A549 (cell line): ENCODE measurements at regions not wholly inside any gene's neighbourhood (a gene's known extent, or its start where the extent isn't known, plus 50 kb on each side); places are given as distances from the start of the nearest gene placed in this dataset.

Experiments used
- ATAC-seq, 2 experiments: fragments of 200-7000 bp in 1 of 2; fragments of >200 bp in 1 of 2; cut with Nextera tagmentation in 1 of 2; cut with Tn5 transposase in 1 of 2; 3 replicates each; pipeline versions ENCODE4 v1.8.0 to v1.9.1; 2018 to 2020; ENCODE audit warnings: mild to moderate bottlenecking in 1 of 2, moderate library complexity in 1 of 2
- CTCF ChIA-PET: fragments of 300-600 bp; sonication (Branson Sonifier 250); formaldehyde crosslinking; extraction: SDS; loops from one replicate; lab custom pipeline; 2021; ENCODE audit warnings: antibody characterized with exemption, inconsistent platforms; lab: Yijun Ruan, JAX
- POLR2A ChIA-PET: fragments of 350-600 bp; formaldehyde crosslinking; extraction: SDS; loops from one replicate; lab custom pipeline; 2021; ENCODE audit warnings: antibody characterized with exemption, inconsistent platforms; lab: Yijun Ruan, JAX
- DNase-seq, 2 experiments: peaks; one replicate each; pipeline versions ENCODE4 v3.0.0 to v3.0.0-alpha.2; 2011 to 2016; ENCODE audit warnings: low read depth in 1 of 2, low spot score in 1 of 2
- FAIRE-seq: peaks from 2 replicates; lab custom pipeline; 2011; peaks lifted over from hg19 to GRCh38; lab: Jason Lieb, UNC
- H3K27ac ChIP-seq, 2 experiments: fragments of >200 bp; sonication (Bioruptor Twin); formaldehyde crosslinking; 3 replicates each; pipeline ENCODE4 v1.5.1; 2016 to 2017
- H3K4me1 ChIP-seq: fragments of >200 bp; sonication (Bioruptor Twin); formaldehyde crosslinking; 3 replicates; pipeline ENCODE4 v1.6.1; 2016
- H3K4me2 ChIP-seq: fragments of >200 bp; sonication (Bioruptor Twin); formaldehyde crosslinking; 3 replicates; pipeline ENCODE4 v1.6.1; 2016
- H3K4me3 ChIP-seq: fragments of >200 bp; sonication (Bioruptor Twin); formaldehyde crosslinking; 3 replicates; pipeline ENCODE4 v1.5.1; 2016
- H3K9me3 ChIP-seq: fragments of >200 bp; sonication (Bioruptor Twin); formaldehyde crosslinking; 3 replicates; pipeline ENCODE4 v1.6.1; 2016
- ATOH8 ChIP-seq: fragments of 250-450 bp; sonication (Bioruptor Pico); IDR thresholded peaks from 2 replicates; pipeline ENCODE4 v1.5.0; 2020; ENCODE audit warnings: low read depth, mild to moderate bottlenecking, moderate library complexity
- CBX2 ChIP-seq: fragments of 200-600 bp; sonication (generic); IDR thresholded peaks from 2 replicates; pipeline ENCODE4 v1.6.1; 2016; ENCODE audit warnings: low read depth, mild to moderate bottlenecking, borderline replicate concordance
- CBX8 ChIP-seq: fragments of 200-600 bp; sonication (generic); IDR thresholded peaks from 2 replicates; pipeline ENCODE4 v1.6.1; 2016
- CHD2 ChIP-seq: fragments of 150-350 bp; IDR thresholded peaks from 2 replicates; pipeline ENCODE4 v1.6.1; 2014; ENCODE audit warnings: low read length; ENCODE audit not compliant: partially characterized antibody
- ESRRA ChIP-seq: fragments of 150-350 bp; IDR thresholded peaks from 2 replicates; pipeline ENCODE4 v1.6.1; 2014; ENCODE audit warnings: mild to moderate bottlenecking, low read length, borderline replicate concordance
- FOSL2 ChIP-seq, 2 experiments: fragments of 450-650 bp in 1 of 2; fragments of >200 bp in 1 of 2; sonication (Bioruptor Twin) in 1 of 2; formaldehyde crosslinking; IDR thresholded peaks; 2 replicates each; pipeline versions ENCODE4 v1.5.0 to v1.6.1; 2016 to 2020; ENCODE audit warnings: mild to moderate bottlenecking in 1 of 2, moderate library complexity in 1 of 2
- GATA3 ChIP-seq: IDR thresholded peaks from 2 replicates; pipeline ENCODE4 v1.6.1; 2012; ENCODE audit warnings: borderline replicate concordance
- HDAC2 ChIP-seq: fragments of 200-600 bp; sonication (generic); IDR thresholded peaks from 2 replicates; pipeline ENCODE4 v1.6.1; 2016
- HEYL ChIP-seq: fragments of 250-450 bp; sonication (Bioruptor Pico); IDR thresholded peaks from 2 replicates; pipeline ENCODE4 v1.8.0; 2021; ENCODE audit warnings: mild to moderate bottlenecking, moderate library complexity
- HOXB13 ChIP-seq: fragments of 250-450 bp; sonication (Bioruptor Pico); IDR thresholded peaks from 2 replicates; pipeline ENCODE4 v1.5.0; 2020; ENCODE audit warnings: low read depth, mild to moderate bottlenecking, moderate library complexity
- KDM1A ChIP-seq: fragments of 200-600 bp; sonication (generic); IDR thresholded peaks from 2 replicates; pipeline ENCODE4 v1.6.1; 2016; ENCODE audit warnings: low read depth, mild to moderate bottlenecking
- KDM5A ChIP-seq: fragments of 200-600 bp; sonication (generic); IDR thresholded peaks from 2 replicates; pipeline ENCODE4 v1.6.1; 2016; ENCODE audit warnings: antibody characterized with exemption, mild to moderate bottlenecking
- MAFK ChIP-seq: fragments of 450-650 bp; IDR thresholded peaks from 2 replicates; pipeline ENCODE4 v1.6.1; 2014; ENCODE audit not compliant: partially characterized antibody
- MAZ ChIP-seq: fragments of 150-350 bp; IDR thresholded peaks from 2 replicates; pipeline ENCODE4 v1.6.1; 2014; ENCODE audit warnings: antibody characterized with exemption, low read depth, low read length, borderline replicate concordance
- MYC ChIP-seq: IDR thresholded peaks from 2 replicates; pipeline ENCODE4 v1.6.1; 2012; ENCODE audit warnings: mild to moderate bottlenecking, inconsistent platforms, low read length, improper control_type of control experiment, borderline replicate concordance
- NPAS2 ChIP-seq: fragments of 250-450 bp; sonication (Bioruptor Pico); IDR thresholded peaks from 2 replicates; pipeline ENCODE4 v1.8.0; 2022; ENCODE audit warnings: mild to moderate bottlenecking, moderate library complexity, borderline replicate concordance
- NR3C1 ChIP-seq: fragments of >200 bp; sonication (Bioruptor Twin); formaldehyde crosslinking; IDR thresholded peaks from 3 replicates; pipeline ENCODE4 v1.6.1; 2017
- PHF8 ChIP-seq: fragments of 200-600 bp; sonication (generic); IDR thresholded peaks from 2 replicates; pipeline ENCODE4 v1.6.1; 2016; ENCODE audit warnings: low read depth, mild to moderate bottlenecking, antibody characterized with exemption, moderate library complexity, borderline replicate concordance
- RCOR1 ChIP-seq: fragments of 150-350 bp; IDR thresholded peaks from 2 replicates; pipeline ENCODE4 v1.6.1; 2014; ENCODE audit warnings: antibody characterized with exemption, low read length, low read depth
- ZC3H11A ChIP-seq: fragments of 450-650 bp; IDR thresholded peaks from 2 replicates; pipeline ENCODE4 v1.6.1; 2014; ENCODE audit warnings: antibody characterized with exemption, mild to moderate bottlenecking
- WGBS: methylation state at CpG from one replicate; pipeline ENCODE4 v1.1.6; 2017; ENCODE audit errors: missing lambda C conversion rate; 5-methylcytosine and 5-hydroxymethylcytosine counted together
- TF ChIP-seq, protein P1 (sequence below): fragments of 250-450 bp; sonication (Bioruptor Pico); IDR thresholded peaks from 2 replicates; pipeline ENCODE4 v1.5.0; 2021; ENCODE audit warnings: mild to moderate bottlenecking, moderate library complexity, borderline replicate concordance
- TF ChIP-seq, protein P2 (sequence below): fragments of >200 bp; sonication (Bioruptor Twin); formaldehyde crosslinking; IDR thresholded peaks from 2 replicates; pipeline ENCODE4 v1.6.1; 2016
- TF ChIP-seq, protein P3 (sequence below): IDR thresholded peaks from 2 replicates; pipeline ENCODE4 v1.6.1; 2012; ENCODE audit warnings: low read depth, borderline replicate concordance

- TF ChIP-seq HDAC2 (no peak), RCOR1 (no peak), HEYL (CRISPR knock-in tag) (no peak), MAZ (no peak), KDM1A (no peak), NR3C1 (no peak), MYC (no peak), NPAS2 (CRISPR knock-in tag) (no peak)
- TF ChIP-seq, protein P1, sequence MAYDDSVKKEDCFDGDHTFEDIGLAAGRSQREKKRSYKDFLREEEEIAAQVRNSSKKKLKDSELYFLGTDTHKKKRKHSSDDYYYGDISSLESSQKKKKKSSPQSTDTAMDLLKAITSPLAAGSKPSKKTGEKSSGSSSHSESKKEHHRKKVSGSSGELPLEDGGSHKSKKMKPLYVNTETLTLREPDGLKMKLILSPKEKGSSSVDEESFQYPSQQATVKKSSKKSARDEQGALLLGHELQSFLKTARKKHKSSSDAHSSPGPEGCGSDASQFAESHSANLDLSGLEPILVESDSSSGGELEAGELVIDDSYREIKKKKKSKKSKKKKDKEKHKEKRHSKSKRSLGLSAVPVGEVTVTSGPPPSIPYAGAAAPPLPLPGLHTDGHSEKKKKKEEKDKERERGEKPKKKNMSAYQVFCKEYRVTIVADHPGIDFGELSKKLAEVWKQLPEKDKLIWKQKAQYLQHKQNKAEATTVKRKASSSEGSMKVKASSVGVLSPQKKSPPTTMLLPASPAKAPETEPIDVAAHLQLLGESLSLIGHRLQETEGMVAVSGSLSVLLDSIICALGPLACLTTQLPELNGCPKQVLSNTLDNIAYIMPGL (CRISPR knock-in tag) = no peak
- ChIA-PET POLR2A (no interaction called here), CTCF (no interaction called here)
- WGBS = 74% methylated on average over 6 of the region's 11 CpGs
- no peaks in the 10 kb centered on the region for H3K4me1 ChIP-seq
- FAIRE-seq (no peak), ATAC-seq (no peak), DNase-seq (no peak)
- no peak overlapping the region for H3K27ac ChIP-seq
- no peak overlapping the region for H3K4me2 ChIP-seq
- H3K9me3 ChIP-seq = no peaks in the 10 kb centered on the region
- no peak overlapping the region for H3K4me3 ChIP-seq
Observed at GRCh38 chr13:111042661-111043226, 72.4 kb upstream of the ARHGEF7 start.

DNA sequence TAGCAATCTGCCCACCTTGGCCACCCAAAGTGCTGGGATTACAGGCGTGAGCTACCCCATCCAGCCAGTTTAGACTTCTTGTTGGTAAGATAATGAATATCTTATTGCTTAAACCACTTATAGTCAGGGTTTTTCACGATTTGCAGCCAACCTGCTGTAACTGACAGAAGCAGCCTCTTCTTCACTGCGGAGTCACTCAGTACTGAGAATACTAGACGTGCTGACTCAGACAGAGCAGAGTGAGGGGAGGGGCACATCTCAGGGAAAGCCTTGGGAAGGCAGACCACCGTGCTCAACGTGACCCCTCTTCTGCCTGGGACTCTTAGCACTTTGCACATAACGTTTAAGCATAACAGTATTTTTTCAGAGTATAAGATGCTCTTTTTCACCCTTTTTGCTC lies 74.3 kb upstream of the ARHGEF7 start:
- ChIA-PET POLR2A (no interaction called here), CTCF (no interaction called here)
- H3K4me1 ChIP-seq = no peaks in the 10 kb centered on the region
- no peaks in the 10 kb centered on the region for H3K9me3 ChIP-seq
- H3K4me2 ChIP-seq = no peak overlapping the region
- DNase-seq (no peak), ATAC-seq (no peak), FAIRE-seq (no peak)
- TF ChIP-seq CBX8 = no peak
- no peak for TF ChIP-seq ESRRA
- TF ChIP-seq MAZ = no peak
- TF ChIP-seq RCOR1 = no peak
- no peak for TF ChIP-seq HOXB13
- no peak for TF ChIP-seq CHD2
- TF ChIP-seq NR3C1 = no peak
- no peak for TF ChIP-seq CBX2
- no peak for TF ChIP-seq GATA3
- TF ChIP-seq HEYL (CRISPR knock-in tag) = no peak
- no peak for TF ChIP-seq ATOH8 (CRISPR knock-in tag)
- no peak for TF ChIP-seq KDM5A
- TF ChIP-seq, protein P2, sequence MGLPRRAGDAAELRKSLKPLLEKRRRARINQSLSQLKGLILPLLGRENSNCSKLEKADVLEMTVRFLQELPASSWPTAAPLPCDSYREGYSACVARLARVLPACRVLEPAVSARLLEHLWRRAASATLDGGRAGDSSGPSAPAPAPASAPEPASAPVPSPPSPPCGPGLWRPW = no peak
- TF ChIP-seq, protein P3, sequence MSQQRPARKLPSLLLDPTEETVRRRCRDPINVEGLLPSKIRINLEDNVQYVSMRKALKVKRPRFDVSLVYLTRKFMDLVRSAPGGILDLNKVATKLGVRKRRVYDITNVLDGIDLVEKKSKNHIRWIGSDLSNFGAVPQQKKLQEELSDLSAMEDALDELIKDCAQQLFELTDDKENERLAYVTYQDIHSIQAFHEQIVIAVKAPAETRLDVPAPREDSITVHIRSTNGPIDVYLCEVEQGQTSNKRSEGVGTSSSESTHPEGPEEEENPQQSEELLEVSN = no peak
- TF ChIP-seq FOSL2 (IDR thresholded peaks at IDR 0.05) = no peak
- no peak for TF ChIP-seq FOSL2 (CRISPR knock-in tag; IDR thresholded peaks at IDR 0.05)
- TF ChIP-seq MAFK = no peak
- no peak for TF ChIP-seq ZC3H11A
- TF ChIP-seq PHF8 = no peak
- H3K4me3 ChIP-seq = no peak overlapping the region
- H3K27ac ChIP-seq = no peak overlapping the region
- 32% methylated on average over 7 of the region's 7 CpGs for WGBS
